GM06990 (cell line): ENCODE measurements at regions not wholly inside any gene's neighbourhood (a gene's known extent, or its start where the extent isn't known, plus 50 kb on each side); places are given as distances from the start of the nearest gene placed in this dataset.

Source experiments
- DNase-seq: peaks from one replicate; pipeline ENCODE4 v3.0.0-alpha.2; 2011; ENCODE audit not compliant: insufficient read length; ENCODE audit errors: extremely low read depth
- H3K27me3 ChIP-seq: replicated peaks from 2 replicates; pipeline ENCODE4 v1.6.0; 2011; ENCODE audit warnings: low read length; ENCODE audit not compliant: control insufficient read depth, insufficient read depth
- H3K36me3 ChIP-seq: 2 replicates; pipeline ENCODE4 v1.5.1; 2011; ENCODE audit warnings: low read length; ENCODE audit not compliant: control insufficient read depth, insufficient read depth
- H3K4me3 ChIP-seq: replicated peaks from 2 replicates; pipeline ENCODE4 v1.5.1; 2011; ENCODE audit warnings: low read depth, mild to moderate bottlenecking, control low read depth, low read length
- TF ChIP-seq, protein P1 (sequence below): IDR thresholded peaks from 2 replicates; pipeline ENCODE4 v1.5.1; 2011; ENCODE audit warnings: low read length, control low read depth, mild to moderate bottlenecking, inconsistent platforms; ENCODE audit not compliant: insufficient read depth, poor library complexity, severe bottlenecking

DNA sequence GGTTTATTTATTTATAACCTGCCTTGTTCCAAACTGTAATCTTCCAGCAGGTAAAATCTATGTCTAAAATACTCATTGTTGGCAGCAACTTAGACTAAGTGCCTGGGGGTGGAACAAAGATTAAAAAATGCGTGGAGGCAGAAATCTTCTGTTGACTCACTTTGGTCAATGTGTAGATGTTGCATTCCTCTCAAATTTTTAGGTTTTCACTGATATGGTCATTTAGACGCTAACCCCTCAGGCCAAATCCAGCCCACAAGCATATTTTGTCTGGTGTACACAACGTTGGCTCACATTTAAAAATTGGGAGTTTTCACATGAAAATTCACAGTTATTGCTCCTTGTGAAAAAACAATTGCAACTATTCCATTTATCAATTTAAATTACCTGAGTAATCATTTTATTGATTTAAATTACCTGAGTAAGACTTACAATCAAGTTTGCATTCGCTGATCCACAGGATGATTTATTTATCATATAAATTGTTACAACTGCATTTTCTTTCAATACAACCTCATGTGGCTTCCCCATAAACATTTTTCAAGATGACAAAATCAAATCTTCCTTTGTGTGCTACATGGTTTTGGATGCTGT is 564.2 kb downstream of the TSN start:
- TF ChIP-seq, protein P1, sequence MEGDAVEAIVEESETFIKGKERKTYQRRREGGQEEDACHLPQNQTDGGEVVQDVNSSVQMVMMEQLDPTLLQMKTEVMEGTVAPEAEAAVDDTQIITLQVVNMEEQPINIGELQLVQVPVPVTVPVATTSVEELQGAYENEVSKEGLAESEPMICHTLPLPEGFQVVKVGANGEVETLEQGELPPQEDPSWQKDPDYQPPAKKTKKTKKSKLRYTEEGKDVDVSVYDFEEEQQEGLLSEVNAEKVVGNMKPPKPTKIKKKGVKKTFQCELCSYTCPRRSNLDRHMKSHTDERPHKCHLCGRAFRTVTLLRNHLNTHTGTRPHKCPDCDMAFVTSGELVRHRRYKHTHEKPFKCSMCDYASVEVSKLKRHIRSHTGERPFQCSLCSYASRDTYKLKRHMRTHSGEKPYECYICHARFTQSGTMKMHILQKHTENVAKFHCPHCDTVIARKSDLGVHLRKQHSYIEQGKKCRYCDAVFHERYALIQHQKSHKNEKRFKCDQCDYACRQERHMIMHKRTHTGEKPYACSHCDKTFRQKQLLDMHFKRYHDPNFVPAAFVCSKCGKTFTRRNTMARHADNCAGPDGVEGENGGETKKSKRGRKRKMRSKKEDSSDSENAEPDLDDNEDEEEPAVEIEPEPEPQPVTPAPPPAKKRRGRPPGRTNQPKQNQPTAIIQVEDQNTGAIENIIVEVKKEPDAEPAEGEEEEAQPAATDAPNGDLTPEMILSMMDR: no peak
- Histone ChIP-seq H3K27me3 (no peaks in the 10 kb centered on the region), H3K4me3 (no peak overlapping the region), H3K36me3 (no peaks in the 10 kb centered on the region)
- DNase-seq: no peak

DNA sequence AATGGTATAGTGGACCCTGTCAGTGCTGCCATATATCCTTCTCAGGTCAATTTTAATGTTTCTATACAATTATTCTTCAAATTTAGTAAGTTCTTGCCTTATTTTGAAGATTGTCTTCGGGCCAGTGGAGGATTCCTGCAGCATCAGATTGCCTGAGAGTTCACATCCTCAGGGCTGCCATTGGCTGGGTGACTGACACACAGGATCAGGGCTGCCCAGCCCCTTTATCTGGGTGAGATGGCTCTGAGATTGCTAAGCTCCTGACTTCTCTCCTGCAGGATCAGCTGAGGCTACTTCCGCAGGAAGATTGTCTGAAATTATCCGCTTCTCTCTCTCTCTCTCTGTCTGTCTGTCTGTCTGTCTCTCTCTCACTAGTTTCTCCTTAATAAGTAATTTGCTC is 567.4 kb downstream of the TSN start:
- Histone ChIP-seq H3K4me3 (no peak overlapping the region), H3K36me3 (no peaks in the 10 kb centered on the region), H3K27me3 (no peaks in the 10 kb centered on the region)
- TF ChIP-seq, protein P1: no peak
- no peak for DNase-seq

DNA sequence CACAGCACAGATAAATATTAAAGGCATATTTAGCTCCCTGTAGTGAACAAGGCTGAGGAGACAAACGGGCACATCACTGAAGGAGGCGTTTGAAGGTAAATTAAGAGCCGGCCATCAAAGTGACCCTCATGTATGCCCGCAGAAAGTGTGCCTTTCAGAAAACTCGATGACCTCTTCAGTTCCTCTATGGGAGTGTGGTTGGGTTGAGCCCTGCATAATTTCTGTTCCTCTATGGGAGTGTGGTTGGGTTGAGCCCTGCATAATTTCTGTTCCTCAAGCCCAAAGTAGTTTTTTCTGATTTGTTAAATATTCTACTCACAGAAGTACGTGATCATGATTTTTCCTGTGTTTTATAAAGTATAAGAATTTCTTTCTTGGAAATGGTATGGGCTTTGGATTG is 568.5 kb downstream of the TSN start:
- Histone ChIP-seq H3K36me3 (no peaks in the 10 kb centered on the region), H3K4me3 (no peak overlapping the region), H3K27me3 (no peaks in the 10 kb centered on the region)
- DNase-seq: no peak
- TF ChIP-seq, protein P1: no peak

DNA sequence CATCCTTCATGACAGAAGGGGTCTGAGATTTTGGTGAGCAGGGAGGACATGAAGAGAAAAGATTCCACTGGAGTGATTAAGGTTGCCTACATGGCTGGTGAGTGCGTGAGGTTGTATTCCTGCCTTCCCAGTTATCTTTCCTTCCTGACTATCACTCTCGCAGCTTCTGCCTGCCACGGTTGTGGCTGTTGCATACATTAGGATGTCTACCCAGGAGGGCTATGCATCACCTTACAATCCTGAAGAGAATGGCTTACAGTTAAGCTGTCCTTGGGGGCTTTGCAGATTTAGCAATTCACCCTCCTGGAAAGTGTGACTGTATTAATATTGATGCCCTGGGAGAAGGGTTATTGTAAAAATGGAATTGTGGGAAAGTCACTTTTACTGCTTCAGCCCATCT is 571.0 kb downstream of the TSN start:
- H3K4me3 ChIP-seq: no peak overlapping the region

DNA sequence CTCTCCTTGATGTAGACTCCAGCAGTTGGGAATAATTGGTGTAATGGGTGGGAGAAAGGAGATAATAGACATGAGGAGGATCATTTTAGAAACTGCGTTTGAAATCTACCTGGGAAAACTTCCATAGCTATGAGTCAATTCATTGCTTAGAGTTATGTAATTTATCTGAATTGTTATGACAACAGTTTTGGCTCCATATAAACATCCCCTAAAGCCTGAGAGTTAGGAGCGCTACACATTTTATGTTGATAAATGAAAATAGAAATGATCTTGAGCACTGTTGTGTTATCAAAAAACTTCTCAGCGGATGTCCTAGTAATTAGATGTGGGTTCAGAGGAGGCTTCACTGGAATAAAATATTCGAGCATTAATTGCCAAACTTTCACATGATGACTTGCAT is 573.4 kb downstream of the TSN start:
- no peaks in the 10 kb centered on the region for H3K27me3 ChIP-seq
- TF ChIP-seq, protein P1: no peak
- no peak for DNase-seq
- no peaks in the 10 kb centered on the region for H3K36me3 ChIP-seq
- no peak overlapping the region for H3K4me3 ChIP-seq

More for the DNA sequence above, 571.0 kb downstream of the TSN start:
- TF ChIP-seq, protein P1: no peak
- H3K36me3 ChIP-seq: no peaks in the 10 kb centered on the region
- no peaks in the 10 kb centered on the region for H3K27me3 ChIP-seq
- no peak for DNase-seq

DNA sequence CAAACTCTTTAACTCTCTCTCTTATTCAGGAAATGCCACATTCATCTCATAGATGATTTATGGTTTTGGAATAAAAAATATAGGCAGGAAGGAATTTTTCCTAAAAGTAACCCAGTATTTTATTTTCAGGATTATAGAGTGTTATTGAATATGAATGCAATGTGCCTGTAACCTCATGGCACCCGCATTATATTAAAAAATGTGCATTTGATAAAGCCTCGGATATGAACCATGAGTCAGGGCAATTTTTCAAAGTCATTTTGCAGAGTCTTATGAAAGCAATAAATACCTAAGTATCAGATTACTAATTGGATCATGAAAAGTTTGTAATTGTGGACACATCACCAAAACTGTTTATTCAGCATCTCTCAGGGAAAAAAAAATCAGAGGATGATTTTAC is 573.8 kb downstream of the TSN start:
- H3K36me3 ChIP-seq: no peaks in the 10 kb centered on the region
- no peak for DNase-seq
- H3K4me3 ChIP-seq: no peak overlapping the region
- H3K27me3 ChIP-seq: no peaks in the 10 kb centered on the region
- TF ChIP-seq, protein P1: no peak
